GM21390 (cell line): ENCODE measurements at regions not wholly inside any gene's neighbourhood (a gene's known extent, or its start where the extent isn't known, plus 50 kb on each side); places are given as distances from the start of the nearest gene placed in this dataset.
A peak's percentile ranks its signal among the peaks of the same experiment; 100 is the strongest.

Experiments
- ATAC-seq: cut with Tn5 transposase; IDR thresholded peaks from one replicate; pipeline ENCODE4 v1.9.1; 2021; ENCODE audit not compliant: unreplicated experiment

- ATAC-seq = no peak
Measured at GRCh38 chr12:103093499-103094106, 136.1 kb downstream of the ASCL1 start.

GRCh38 chr12:103097496-103097895, 140.0 kb downstream of the ASCL1 start:
- no peak for ATAC-seq

- ATAC-seq = no peak
Measured at GRCh38 chr12:103100257-103100831, 142.9 kb downstream of the ASCL1 start.

- ATAC-seq = peak; percentile 75
Measured at GRCh38 chr12:103102225-103102744, 144.8 kb downstream of the ASCL1 start.

GRCh38 chr12:103105971-103106597, 148.6 kb downstream of the ASCL1 start:
- ATAC-seq = peak; percentile 76

GRCh38 chr12:103109861-103110260, 152.4 kb downstream of the ASCL1 start:
- ATAC-seq = no peak

- ATAC-seq = peak; percentile 99
Measured at GRCh38 chr12:103114296-103115055, 157.0 kb downstream of the ASCL1 start.

- no peak for ATAC-seq
Measured at GRCh38 chr12:103128862-103129501, 171.5 kb downstream of the ASCL1 start.

GRCh38 chr12:103130564-103130963, 173.1 kb downstream of the ASCL1 start:
- no peak for ATAC-seq

- no peak for ATAC-seq
Measured at GRCh38 chr12:103138538-103138937, 181.1 kb downstream of the ASCL1 start.

GRCh38 chr12:103139876-103140275, 182.4 kb downstream of the ASCL1 start:
- ATAC-seq = no peak

GRCh38 chr12:103140286-103140685, 182.8 kb downstream of the ASCL1 start:
- no peak for ATAC-seq

- no peak for ATAC-seq
Measured at GRCh38 chr12:103144278-103144677, 186.8 kb downstream of the ASCL1 start.

- no peak for ATAC-seq
Measured at GRCh38 chr12:103160622-103161021, 203.1 kb downstream of the ASCL1 start.

- no peak for ATAC-seq
Measured at GRCh38 chr12:103161582-103162362, 204.3 kb downstream of the ASCL1 start.

GRCh38 chr12:103166949-103167348, 209.5 kb downstream of the ASCL1 start:
- ATAC-seq = no peak

- no peak for ATAC-seq
Measured at GRCh38 chr12:103172447-103173112, 215.1 kb downstream of the ASCL1 start.

GRCh38 chr12:103175625-103176024, 218.2 kb downstream of the ASCL1 start:
- no peak for ATAC-seq

GRCh38 chr12:103177639-103178255, 220.3 kb downstream of the ASCL1 start:
- no peak for ATAC-seq
